Medulla oblongata (tissue), 1 donor: ENCODE measurements at regions not wholly inside any gene's neighbourhood (a gene's known extent, or its start where the extent isn't known, plus 50 kb on each side); places are given as distances from the start of the nearest gene placed in this dataset.

ENCODE experiments used
- DNase-seq: peaks from one replicate; pipeline ENCODE4 v3.0.0-alpha.2; 2015; ENCODE audit errors: extremely low spot score

DNA sequence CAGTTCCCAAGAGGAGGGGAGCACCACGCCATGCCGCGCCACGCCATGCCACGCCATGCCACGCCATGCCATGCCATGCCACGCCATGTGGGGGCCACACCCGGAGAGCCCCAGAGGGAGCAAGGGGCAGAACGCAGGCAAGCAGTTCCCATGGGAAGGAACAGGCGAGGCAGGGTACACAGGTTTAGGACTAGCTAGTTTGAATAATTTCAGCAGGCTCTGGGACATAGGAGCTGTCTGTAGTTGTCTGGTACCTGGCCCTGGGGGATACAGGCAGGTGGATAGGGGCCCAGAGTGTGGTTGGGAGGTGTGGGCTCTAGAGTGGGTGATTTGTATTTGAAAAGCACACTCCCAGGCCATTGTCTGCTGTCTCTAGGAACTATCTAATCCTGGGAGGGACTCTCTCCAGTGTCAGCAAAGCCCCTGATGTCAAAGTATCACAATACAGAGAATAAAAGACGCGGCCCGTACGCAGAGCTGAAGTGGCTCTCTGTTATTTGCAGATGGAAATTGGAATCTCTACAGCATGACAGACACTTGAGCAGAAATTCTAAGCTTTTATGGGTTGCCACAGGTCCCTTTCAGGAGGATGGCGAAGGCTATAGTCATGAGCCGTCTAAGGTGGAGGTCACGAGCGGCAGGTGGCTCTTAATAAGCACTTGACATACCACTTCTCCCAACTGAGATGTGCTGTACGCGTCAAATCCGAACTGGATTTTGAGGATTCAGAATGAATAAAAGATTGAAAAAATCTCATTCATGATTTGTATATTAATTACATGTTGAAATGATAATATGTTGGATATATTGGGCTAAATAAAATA is 220.8 kb upstream of the TNRC6C start:
- DNase-seq, result no peak

DNA sequence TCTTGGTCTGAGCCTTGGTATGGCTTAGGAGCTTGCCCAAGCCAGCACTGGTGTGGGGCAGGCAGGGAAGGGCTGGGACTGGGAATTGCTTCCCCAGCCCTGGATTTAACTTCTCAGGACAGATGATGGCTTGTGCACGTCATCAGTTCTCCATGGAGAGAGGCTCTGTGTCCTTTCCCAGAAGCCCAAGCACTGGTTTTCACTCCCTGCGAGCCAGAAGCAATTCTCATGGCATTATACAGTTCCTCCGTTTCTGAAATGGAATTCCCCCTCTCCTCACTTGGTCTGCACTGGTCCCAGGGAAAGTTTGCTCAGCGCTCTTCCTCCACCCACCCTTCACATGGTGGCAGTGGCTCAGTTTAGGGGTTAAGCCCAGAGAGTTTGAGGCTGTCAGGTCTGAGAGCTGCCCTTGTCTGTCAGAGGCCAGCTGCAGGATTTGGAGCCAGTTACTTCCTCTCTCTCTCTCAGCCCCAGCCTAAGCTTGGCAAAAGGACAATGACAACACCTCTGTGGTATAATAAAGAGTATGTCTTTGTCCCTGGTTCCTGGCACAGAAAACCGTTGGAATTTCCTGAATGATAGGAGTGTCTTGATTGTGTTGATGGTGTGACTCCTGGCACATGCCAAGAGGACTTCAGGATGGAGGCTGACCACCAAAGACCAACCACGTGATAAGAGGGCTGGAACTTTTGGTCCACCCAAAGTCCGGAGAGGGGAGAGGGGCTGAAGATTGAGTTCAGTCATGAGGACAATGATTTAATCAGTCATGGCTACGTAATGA is 219.6 kb upstream of the TNRC6C start:
- peak; percentile 49 for DNase-seq

DNA sequence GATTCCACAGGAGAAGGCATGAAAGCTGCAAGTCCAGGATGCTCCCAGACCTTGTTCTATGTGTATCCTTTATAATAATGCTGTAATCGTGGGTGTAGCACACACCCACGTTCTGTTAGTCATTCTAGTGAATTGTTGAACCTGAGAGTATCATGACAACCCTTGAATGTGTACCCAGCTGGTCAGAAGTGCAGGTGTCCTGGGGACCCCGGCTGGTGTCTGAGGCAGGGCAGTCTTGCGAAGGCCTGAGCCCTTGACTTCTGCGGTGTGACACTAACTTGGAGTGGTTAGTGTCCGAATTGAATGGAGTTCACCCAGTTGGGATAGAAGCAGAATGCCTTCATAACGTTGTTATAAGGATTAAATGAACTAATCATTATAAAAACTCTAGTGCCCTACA is 218.0 kb upstream of the TNRC6C start:
- DNase-seq, result no peak

DNA sequence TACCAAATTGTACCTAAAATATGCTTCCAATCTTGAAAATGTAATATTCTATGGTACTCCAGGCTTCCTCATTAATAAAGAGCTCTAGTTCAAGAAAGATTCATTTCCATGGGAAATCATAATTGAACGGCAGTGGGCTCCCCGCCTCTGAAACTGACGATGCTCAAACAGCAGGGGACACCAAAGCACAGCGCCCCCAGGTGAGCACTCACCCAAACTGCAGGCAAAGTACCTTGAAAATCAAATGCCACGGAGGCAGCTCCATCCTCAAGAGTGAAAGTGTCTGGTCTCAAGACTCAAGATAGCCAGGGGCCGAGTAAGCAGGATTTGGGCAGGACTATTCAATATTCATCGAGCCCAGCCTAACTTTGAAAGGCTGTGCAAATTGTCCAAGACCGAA is 217.4 kb upstream of the TNRC6C start:
- no peak for DNase-seq

DNA sequence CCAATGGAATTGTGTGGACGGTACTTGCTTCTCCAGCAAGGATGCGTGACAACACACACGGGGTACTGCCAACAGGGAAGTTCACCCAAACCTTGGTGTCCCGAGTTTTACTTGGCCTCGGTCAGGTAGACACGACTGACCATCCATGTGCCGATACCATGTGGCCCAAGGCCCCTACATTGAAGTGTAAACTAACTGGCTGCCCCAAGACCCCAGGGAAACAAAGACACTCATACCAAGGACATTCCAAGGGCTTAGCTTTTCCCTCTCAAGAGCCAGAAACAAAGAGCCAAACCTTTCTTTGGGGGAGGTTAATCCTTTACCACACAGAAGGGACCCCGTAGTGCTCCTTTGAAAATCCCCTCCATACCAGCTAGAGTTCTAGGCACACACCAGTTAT is 215.9 kb upstream of the TNRC6C start:
- DNase-seq, result no peak

DNA sequence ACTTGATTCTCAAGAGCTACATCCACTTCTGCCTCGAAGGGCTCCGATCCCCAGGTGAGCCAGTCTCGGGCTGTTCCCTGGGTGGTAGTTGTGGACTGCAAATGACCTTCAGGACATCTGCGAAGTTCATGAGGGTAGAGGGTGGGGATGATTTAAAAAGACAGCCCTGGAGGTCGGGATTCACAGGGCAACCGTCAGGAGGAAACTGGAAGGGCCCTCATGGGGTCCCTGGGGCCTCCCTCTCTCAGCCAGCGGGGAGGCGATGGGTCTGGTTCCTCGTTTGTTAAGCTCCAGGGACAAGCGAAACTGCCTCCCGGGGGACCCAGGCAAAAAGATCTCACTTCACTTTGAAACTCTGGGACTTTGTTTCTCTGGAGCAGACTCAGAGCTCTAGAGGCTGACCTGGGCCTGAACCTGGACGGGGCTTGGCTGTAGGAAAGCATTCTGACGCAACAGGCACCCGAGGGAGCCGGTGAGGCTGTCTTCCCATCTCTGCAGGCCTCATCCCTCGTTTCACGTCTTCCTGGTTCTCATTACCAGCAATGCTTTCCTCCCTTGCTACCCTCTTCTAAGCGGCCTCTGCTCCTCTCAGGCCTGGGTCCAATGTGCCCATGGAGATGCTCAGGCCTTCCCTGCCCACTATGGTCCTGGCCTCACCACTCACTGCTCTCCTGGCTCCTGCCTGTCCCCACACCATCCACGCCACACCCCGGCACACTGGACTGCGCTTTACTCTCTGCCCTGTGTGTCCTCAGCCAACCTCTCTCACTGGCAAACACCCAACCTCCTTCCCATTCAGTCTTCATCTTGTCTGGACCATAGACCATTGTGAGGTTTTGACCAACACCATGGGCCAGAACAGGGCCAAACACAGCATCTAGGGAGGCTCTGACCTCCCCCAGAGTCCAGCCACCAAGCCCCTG is 214.2 kb upstream of the TNRC6C start:
- no peak for DNase-seq

DNA sequence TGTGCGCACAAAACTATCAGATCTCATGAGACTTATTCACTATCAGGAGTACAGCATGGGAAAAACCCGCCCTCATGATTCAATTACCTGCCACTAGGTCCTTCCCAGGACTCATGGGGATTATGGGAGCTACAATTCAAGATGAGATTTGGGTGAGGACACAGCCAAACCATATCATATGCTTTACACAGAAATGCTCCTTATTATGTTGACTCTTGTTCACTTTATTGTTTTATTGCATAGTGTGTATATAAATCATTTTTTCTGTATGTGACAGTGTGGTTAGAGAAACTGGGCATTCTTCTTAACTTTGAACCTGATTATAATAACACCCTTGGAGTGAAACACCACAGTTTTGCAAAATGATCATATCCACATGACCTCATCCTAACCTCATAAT is 212.8 kb upstream of the TNRC6C start:
- DNase-seq, result no peak

DNA sequence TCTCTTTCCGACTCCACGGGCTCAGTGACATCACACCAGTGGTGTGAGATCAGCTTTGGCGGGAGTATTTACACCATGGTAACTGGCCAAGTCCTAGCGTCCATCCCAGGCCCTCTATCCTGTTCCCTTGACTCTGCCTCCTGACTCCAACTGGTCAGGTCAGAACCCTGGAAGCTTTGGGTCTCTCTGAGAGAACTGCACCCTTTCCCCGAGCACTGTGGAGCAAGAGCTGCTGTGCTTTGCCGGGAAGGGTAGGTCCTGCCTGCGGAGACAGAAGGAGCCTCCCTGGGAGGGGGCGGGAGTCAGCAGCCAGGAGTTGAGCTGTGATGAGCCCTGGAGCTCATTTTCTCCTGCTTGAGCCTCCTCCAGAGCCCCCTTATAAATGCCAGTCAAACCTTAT is 212.1 kb upstream of the TNRC6C start:
- no peak for DNase-seq

DNA sequence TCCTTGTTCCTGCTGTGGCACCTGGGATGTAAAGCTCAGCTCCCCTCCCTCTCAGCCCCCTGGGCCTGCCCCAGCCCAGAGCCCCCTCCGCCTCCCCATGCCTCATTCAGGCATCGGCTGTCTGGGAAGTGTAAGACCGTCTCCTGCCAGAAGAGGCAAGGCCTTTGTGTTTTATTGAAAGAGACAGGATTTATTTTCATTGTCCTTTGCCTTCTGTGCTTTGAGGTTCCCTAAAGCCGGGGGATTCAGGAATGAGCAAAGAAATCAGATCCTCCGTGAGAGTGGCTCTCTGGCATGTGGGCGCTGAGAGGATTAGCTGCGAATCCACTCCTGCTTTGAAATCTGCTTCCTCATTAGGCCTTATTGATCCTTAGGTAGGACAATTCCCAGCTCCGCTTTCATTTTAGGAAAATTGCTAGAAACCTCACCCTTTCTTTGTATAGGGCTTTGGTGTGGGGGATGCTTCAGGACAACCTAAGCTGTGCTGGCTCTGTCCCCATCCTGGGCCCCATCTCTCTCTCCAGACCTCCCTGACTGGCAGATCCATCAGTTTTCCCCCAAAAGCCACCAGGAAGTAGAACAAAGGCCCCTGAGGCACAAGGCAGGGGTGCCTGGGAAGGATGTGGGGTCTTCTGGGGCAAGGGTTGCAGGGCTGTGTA is 211.5 kb upstream of the TNRC6C start:
- DNase-seq, result no peak

DNA sequence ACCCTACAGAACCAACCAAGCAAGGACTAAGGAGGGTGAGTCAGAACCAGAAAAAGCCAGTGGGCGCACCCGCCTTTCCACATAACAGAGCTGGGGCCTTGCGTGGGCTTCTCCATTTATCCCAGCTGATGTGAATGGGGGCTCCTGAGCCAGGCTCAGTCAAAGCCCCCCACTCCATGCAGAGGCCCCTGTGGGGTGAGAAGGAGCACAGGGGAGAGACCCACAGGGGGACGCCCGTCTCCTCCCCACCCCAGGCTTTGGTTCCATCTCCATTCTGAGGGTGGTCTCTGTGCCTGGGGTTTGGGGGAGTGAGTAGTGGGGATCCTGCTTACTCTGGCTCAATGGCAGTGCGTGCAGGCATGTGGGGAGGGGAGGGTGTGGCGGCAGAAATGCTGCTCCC is 210.1 kb upstream of the TNRC6C start:
- no peak for DNase-seq

DNA sequence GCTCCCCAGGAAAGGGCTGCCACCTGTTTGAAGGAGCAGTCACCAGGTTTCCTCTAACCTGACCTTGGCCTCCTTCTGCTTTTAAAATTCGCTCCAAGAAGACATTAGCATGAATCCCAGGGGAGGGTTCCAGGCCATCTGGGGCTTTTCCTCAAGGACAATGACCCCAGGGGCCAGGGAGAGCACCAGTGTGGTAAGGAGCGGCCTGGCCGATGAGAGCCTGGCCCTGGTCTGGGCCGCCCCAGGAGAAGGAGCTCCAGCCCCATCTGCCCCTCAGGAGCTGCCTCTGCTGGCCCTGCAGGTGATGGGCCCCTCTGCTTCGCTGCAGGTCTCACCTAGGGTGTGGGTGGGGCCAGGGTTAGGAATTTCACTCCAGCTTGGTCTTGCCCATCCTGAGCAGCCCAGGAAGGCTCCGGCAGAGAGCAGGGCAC is 209.2 kb upstream of the TNRC6C start:
- no peak for DNase-seq

DNA sequence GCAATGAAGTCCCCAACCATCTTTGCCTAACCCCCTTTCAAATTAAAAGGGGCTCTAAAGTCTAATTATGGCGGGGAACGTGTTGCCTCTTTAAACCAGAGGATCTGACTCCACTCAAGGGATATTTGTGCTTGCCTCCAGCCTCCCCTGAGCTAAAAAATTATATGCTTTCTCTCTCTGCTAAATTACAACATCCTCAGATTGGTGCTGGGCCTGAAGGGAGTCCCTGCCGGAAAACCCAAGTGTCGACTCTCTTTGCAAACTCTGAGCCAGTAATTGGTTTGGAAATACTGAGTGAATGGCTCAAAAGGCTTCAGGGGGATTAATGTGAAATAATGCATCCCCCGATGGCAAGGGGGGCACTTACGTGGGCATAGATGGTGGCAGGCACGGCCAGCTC is 208.5 kb upstream of the TNRC6C start:
- no peak for DNase-seq

DNA sequence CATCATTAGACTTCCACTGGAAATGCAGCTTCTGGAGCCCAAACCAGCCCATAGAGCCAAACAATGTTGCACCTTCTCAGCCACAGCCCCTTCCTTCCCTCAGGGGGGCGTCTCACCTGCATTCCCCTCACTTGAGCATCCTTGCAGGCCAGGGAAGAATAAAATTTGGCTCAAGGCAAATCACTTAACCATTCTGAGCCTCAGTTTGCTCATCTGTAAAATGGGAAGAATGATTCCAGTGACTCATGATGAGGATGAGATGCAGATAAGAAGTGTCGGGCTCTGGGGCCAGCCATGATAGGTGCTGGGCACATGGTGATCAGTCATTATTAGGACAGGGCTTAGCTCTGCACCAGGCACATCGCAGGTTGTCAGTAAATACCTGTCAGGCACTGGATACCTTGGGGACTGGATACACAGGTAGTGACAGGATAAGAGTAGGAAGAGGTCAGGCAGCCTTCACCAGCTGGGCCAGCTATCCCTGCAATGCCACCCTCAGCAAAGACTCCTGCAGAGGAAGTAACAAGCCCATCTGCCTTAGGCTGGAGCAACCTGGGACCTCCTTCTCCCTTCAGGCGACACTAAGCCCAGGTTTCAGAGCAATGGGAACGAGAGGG is 208.0 kb upstream of the TNRC6C start:
- DNase-seq, result no peak

DNA sequence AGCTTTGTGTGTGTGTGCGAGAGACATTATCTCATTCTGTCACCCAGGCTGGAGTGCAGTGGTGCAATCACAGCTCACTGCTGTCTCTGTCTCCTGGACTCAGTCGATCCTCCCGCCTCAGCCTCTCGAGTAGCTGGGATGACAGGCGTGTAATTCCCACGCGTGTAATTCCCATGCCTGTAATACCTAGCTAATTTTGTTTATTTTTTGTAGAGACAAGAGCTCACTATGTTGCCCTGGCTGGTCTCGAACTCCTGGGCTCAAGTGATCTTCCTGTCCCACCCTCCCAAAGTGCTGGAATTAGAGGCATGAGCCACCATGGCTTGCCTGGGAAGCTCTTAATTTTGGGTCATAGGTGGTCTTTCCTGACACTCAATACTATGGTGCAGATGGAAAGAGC is 205.3 kb upstream of the TNRC6C start:
- no peak for DNase-seq

DNA sequence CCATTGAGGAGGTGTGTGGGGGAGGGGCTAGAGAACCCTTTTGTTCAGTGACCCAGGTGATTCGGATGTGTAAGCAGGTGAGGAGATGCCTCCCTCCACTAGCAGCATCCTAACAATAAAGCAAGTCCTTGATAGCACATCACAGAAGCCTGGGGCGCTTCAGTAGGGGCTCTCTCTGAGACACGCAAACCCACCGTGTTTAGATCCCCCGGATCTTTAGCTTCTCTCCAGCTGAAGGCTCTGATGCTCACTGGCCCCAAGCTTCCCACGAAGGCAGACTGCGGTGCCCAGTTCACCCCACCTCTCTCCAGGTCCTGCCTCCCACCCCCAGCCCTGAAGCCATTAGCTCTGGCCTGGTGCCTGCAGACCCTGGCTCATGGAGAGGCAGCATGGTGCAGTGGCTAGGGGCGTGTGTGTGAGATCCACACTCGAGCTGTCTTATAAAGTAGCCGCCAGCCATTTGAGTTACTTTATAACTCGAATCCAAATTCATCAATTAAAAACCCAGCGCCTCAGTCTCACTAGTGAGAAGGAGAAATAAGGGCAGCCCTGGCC is 204.7 kb upstream of the TNRC6C start:
- no peak for DNase-seq

DNA sequence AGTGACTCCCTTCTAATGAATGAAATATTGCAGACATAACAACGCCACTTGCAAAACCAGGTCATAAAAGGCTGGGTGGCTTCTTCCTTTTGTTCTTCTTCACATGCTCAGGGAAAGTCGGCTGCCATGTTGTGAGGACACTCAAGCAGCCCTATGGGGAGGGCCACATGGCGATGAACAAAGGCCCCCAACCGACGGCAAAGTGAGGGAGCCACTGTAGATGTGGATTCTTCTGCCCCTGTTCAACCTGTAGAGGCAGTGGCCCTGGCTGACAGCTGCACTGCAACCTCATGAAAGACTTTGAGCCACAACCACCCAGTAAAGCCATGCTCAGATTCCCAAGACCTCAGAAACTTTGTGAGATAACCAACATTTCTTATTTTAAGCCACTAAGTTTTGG is 203.5 kb upstream of the TNRC6C start:
- no peak for DNase-seq

DNA sequence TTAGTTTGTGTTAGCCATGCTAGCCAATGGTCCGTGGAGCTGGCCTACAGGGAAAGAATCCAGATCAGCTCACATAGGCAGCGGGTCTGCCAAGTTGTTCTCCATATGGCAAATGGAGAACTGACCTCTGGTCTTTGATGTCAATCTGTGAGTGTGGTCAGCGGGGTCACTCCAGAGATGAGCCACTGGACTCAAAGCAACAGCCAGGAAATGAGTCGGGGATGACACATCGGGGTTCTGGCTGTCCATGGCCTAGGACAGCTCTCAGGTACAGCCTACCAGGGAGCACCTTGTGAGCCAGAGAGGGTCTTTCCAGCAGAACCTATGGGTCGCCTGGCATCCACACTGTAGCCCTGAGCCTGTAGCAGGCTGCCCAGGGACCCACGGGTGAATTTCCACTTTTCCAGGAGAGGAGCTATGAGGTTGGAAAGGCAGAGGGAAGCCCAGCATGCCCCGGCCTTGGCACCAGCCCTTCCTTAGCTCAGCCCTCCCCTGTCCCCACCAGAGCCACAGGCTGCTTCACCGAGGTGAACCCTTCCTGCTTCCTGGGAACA is 203.0 kb upstream of the TNRC6C start:
- no peak for DNase-seq

DNA sequence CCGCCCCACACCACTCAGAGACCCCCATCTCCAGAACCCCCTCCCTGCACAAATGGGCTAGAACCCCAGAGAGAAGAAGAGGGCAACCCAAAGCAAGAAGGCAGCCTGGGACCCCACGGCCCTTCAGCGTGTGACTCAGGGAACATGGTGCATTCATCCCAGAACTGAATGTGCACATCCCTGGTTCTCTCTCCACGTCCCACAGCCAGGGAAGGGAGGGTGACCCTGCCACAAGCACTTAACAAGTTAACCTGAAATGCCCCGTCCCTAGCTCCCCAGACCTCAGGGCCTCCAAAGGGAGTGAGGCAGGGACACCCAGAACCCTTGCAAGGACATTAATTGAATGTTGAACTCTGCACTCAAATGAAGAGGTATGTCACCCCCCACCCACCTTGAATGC is 202.5 kb upstream of the TNRC6C start:
- no peak for DNase-seq

DNA sequence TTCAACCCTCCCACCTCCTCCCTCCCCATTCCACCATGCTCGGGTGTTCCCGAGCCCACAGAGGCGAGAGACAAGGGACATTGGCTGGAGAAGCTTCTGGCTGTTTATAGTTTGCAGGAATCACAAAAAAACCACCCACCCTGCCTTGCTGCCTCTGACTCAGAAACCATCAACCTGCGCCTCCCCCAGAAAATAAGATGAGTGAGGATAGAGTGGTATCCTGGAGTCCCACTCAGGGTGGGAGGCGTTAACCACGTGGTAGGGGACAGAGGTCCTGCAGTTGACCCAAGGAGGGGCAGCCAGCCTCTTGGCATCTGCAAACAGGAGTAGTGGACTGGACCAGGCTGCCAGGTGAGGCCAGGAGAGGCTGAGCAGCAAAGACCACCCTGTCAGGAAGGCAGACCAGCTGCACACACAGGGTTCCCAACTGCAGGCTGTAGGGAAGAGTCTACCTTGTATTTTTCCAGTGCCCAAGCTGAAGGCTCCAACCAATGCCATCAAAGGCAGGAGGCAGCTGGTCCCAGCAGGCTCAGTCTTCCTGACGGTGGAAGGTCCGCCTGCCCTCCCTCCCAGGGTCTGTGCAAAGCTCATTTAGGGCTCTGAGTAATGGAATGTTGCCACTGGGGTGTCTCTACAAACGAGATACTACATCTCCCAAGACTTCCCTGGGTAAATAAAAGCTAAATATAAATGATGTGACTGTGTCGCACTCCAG is 201.5 kb upstream of the TNRC6C start:
- no peak for DNase-seq

DNA sequence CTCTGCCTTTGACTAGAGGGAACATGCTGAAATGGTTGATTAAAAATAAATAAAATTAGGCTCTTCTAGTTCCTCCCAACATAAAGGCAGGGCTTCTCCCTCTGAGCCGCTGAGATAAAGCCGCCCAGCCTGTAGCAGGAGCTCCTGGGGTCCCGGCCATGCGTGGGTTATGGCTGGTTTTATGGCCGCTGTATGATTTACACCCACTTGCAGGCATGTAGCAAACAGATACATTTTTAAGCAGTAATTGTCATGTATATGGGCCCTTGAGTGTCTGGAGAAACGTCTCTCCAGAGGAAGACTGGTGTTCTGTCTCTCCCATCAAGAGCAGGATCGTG is 201.0 kb upstream of the TNRC6C start:
- DNase-seq, result no peak
